SHP77 treated with DMSO at 0.1 percent for 48 hours (cell line): ENCODE measurements at regions not wholly inside any gene's neighbourhood (a gene's known extent, or its start where the extent isn't known, plus 50 kb on each side); places are given as distances from the start of the nearest gene placed in this dataset.
"Not testable (repeated sequence)": the region's sequence is repeated elsewhere in the genome, so short reads cannot be mapped to it uniquely, and the experiment has no call there.

Experiments used
- DNase-seq: peaks from one replicate; lab custom pipeline; 2025; lab: John Stamatoyannopoulos, UW

DNA sequence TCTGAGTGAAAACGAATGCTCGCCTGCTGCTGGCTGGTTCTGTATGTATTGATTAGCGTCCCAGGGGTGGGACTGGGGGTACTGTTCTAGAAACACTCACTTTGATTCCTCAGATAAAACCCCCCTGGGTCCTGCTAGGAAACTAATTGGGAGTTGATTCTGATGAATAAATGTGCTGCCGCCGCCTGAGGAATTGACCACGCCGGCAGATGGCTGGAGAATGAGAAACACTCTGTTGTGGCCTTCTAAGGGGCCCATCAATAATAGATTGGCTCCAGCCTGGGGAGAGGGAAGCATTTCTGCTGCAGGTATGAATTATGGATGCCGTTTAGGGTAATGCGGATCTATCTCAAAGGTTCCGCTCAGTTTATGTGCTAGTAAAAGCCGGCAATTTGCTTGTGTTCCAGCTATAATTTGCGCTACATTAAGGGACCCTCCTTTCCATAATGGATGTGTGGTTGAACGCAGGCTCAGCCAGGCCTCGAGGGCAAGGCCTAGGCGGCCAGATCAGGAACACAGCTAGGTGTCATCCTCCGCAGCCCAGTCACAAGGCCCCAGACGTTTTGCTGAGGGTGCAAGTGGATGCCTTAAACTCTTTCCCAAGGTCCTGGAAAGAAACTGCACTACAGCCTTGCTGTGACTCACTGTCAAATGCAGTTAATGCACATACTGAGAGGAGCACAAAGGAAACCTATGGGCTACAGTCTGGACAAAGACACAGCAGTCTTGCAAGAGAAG is 132.2 kb upstream of the HS3ST2 start:
- no peak for DNase-seq

DNA sequence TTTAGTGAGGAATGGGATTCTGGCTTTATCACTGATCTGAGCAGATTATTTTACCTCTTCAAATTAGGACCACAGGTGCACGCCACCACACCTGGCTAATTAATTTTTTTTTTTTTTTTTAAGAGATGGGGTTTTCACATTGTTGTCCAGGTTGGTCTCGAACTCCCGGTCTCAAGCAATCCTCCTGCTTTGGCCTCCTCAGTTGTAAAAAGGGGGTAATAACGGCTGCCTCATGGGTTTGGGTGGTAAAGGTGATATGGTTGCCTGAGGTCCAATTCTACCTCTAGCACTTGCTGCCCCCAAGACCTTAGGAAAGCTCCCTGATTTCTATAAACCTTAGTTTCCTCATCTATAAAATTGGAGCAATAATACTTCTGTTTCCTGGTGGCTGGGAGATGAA is 130.7 kb upstream of the HS3ST2 start:
- no peak for DNase-seq

- no peak for DNase-seq
Observed at GRCh38 chr16:22683730-22684573, 130.0 kb upstream of the HS3ST2 start.

DNA sequence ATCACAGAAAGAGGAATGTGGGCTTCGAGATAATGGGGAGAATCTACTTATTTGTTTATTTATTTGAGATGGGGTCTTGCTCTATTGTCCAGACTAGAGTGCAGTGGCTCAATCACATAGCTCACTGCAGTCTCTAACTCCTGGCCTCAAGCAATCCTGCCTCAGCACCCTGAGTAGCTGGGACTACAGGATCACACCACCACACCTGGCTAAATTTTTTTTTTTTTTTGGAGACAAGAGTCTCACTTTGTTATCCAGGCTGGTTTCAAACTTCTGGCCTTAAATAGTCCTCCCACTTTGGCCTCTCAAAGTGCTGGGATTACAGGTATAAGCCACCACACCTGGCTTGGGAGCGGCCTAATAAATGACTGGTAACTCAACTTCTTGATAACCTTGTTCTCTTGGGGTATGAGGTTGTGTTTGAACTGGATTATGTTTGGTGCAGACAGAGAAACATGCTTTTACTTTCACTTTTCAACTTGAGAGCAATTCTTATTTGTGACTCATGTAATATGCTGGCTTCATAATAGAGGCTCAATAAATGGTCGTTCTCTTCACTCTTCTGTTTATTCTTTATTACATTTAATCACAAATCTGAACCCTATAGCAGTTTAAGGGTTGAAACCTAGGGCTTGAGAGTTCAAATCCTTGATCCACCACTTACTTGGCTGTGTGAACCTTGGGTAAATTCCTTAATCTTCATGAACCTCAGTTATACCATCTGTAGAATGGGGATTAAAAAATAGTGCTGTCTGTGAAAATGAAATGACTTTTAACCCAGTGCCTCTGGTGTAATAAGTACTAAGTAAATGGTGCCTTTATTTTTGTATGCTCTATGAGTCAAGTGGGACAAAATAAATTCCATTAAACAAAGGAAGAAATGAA is 129.1 kb upstream of the HS3ST2 start:
- DNase-seq, result no peak

GRCh38 chr16:22685459-22685830 is 128.5 kb upstream of the HS3ST2 start:
- DNase-seq, result no peak

DNA sequence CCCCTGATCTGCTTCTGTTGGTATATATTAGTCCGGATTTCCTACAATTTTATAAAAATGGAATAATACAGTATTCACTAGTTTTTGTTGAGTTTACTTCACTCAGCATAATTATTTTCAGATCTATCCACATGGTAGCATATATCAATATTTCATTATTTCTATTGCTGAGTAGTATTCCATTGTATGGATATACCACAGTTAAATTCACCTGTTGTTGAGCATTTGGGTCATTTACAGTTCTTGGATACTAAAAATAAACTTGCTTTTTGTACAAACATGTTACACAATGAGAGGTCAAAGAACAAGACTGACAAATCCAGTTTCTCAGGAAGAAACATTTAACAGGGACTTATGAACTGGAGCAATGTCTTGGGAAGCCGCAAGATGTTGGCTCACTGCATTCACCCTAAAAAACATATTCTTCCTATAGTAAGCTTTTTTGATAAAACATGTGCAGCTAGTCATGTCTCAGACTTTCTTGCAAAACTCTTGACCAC is 126.9 kb upstream of the HS3ST2 start:
- no peak for DNase-seq

- DNase-seq, result no peak
Observed at GRCh38 chr16:22688463-22688862, 125.5 kb upstream of the HS3ST2 start.

GRCh38 chr16:22688930-22689329 is 125.0 kb upstream of the HS3ST2 start:
- DNase-seq, result no peak

DNA sequence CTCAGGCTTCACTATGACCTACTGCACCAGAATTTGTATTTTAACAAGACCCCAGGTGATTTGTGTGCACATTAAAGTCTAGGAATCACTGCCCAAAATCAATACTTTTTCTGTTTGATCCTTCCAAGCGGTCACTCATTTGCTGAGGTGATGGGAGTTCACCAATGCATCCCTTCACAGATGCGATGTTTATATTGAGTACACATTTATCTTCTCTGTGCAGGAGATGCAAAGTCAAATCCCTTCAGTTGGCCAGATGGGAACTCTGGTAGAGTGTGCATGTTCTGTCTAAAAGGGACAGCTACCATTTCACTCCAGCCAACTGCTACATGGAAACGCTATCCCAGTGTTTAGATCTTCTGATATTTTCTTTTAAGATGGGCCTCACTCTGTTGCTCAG is 122.6 kb upstream of the HS3ST2 start:
- DNase-seq, result no peak

GRCh38 chr16:22692034-22692433 is 121.9 kb upstream of the HS3ST2 start:
- no peak for DNase-seq

- DNase-seq, result no peak
Observed at GRCh38 chr16:22692916-22693637, 120.9 kb upstream of the HS3ST2 start.

DNA sequence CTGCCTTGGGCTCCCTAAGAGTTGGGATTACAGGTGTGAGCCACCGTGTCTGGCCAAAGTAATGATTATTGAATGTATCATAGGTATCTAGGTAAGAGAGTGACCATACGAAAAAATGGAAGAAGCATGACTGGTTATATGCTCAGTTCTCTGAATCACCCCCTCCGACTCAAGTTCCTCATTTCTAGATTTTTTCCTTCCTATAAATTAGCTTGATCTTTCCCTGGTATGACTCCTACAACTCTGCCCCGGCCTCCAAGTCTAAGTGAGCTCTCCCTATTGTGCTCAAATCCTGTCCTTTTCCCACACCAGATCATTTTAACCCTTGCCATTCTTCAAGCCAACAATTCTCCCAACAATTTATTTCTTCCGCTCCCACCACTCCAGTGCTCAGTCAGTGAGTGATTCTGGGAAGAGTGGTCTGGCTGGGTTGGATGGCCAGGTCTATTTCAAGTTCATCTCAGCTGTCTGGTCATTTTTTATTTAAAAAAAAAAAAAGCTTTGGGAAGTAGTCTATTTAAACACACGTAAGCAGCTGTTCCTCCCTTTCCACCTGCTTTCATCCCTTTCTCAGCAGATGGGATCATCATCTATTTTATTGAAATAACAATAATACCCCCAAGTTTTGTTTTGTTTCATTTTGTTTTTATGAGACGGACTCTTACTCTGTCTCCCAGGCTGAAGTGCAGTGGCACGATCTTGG is 120.2 kb upstream of the HS3ST2 start:
- DNase-seq, result no peak

DNA sequence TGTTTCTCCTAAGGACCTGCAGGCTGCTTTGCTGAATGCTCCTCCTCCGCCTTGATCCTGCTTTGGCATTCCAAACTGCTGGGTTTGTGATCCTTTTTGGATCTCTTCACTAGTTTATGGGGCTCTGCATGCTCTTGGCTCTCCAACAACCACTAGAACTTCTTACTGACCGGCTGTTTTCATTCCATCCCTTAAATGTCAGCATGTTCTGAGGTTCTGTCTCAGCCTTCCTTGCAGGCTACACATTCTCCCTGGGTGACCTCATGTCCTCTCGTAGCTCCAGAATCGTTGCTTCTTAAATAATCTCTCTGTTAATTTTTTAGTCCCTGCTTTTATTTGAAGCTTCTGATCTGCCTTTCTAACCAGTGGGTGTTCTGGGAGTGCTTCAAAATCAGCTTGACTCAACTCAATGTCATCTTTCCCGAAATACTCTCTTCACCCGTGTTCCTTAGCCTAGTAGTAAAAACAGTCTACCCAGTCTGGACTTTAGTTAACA is 119.0 kb upstream of the HS3ST2 start:
- no peak for DNase-seq

- DNase-seq, result not testable (repeated sequence)
Observed at GRCh38 chr16:22695773-22696172, 118.2 kb upstream of the HS3ST2 start.

- DNase-seq, result no peak
Observed at GRCh38 chr16:22699356-22699755, 114.6 kb upstream of the HS3ST2 start.

GRCh38 chr16:22705799-22706198 is 108.2 kb upstream of the HS3ST2 start:
- no peak for DNase-seq

- DNase-seq, result no peak
Observed at GRCh38 chr16:22710326-22710725, 103.6 kb upstream of the HS3ST2 start.

DNA sequence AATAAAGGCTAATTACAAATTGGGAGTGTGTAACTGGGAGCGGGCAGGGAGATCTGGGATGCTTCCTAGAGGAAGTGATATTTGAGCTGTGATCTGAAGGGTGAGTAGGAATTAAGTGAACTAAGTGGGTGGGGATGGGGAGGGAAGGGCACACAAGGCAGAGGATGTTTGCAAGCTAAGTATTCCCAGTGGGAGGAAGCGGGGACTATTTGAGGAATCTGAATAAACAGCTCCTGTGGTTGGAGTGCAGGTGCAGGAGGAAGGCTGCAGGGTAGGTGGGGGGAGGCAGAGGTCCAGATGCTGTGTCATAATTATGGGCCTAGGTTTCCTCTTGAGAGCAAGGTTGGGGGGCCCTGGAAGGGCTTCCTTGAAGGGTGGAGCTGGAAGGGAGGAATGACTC is 102.1 kb upstream of the HS3ST2 start:
- DNase-seq, result no peak

- no peak for DNase-seq
Observed at GRCh38 chr16:22712471-22712870, 101.5 kb upstream of the HS3ST2 start.

DNA sequence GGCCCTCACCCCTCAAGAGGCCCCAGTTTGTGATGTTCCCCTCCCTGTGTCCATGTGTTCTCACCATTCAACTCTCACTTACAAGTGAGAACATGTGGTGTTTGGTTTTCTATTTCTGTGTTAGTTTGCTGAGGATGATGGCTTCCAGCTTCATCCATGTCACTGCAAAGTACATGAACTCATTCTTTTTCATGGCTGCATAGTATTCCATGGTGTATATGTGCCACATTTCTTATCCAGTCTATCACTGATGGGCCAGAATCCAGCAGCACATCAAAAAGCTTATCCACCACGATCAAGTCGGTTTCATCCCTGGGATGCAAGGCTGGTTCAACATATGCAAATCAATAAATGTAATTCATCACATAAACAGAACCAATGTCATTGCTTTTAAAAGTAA is 95.4 kb upstream of the HS3ST2 start:
- DNase-seq, result not testable (repeated sequence)

DNA sequence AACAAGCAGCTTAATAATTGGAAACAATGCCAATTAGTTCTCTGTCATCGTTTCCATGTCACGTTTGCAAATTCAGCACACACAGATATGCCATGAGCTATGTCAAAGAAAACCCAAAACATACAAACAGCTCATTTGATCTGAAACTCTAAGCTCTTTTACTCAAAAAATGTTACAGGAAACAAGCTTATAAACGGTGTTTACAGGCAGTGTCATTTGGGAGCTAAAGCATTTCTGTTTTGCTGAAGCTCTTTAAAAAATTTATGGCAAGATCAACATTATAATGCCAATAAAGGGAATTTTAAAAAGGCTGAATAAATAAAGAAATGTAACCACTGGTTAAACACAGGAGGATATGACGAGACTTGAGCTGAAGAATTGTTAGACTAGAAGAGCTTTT is 94.0 kb upstream of the HS3ST2 start:
- no peak for DNase-seq
